ENCODE measurements at regions not wholly inside any gene's neighbourhood (a gene's known extent, or its start where the extent isn't known, plus 50 kb on each side); places are given as distances from the start of the nearest gene placed in this dataset.

DNA sequence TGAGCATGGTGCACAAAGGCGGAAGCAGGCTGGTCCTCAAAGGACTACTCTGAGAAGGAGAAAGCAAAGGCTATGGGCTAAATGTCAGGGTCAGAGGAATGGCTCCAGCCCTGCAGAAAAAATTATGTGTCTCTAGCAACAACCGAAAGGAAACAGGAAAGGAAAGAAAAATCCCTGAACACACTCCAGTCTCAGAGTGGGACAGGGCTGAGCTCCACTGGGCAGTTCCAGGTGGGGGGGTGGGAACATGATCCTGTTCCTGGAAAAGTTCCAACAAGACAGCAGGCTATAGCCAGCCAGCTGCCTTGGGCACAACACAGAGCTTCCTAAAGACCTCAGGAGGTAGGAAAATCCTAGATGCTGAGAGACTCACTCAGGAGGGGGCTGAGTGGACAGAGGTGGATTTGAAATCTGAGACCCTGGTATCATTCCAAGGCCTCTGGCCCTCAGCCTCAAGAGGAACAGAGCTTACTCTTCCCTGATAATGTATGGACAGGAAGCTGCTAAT is 1088.2 kb downstream of the TBC1D22A start:
- DNase-seq (ENCODE audit: insufficient read length, low spot score) = no peak
- no peak for FAIRE-seq
- TF ChIP-seq TAF1 (IDR thresholded peaks at IDR 0.05; ENCODE audit: low read depth, low read length) (no peak), SPI1 (IDR thresholded peaks at IDR 0.05; ENCODE audit: low read depth, low read length) (no peak), POU2F2 (IDR thresholded peaks at IDR 0.05; ENCODE audit: low read depth, low read length) (no peak), POLR2A (IDR thresholded peaks at IDR 0.05; ENCODE audit: low read depth, low read length) (no peak), PAX5 (IDR thresholded peaks at IDR 0.05; ENCODE audit: insufficient read depth, low read length, severe bottlenecking) (no peak), POLR2AphosphoS5 (IDR thresholded peaks at IDR 0.05; ENCODE audit: low read depth, low read length) (no peak)

DNA sequence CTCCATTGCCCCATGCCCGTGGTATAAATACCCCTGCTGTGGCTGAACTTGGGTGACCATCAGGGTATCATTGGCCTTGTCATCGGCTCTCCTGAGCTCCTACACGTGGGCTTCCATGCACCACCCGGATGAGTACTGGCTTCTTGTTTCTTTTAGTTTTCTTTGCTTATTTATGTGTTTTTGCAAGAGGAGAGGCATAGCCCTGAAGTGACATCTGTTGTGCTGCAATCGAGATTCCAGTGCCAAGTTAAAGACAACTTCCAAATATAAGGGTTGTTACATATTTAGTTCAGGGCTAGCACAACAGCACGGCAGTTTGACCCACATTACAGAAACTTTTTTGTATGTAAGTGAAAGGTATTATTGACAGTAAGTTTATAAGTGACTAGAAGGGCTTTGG is 1087.1 kb downstream of the TBC1D22A start:
- DNase-seq (ENCODE audit: insufficient read length, low spot score) (no peak), FAIRE-seq (no peak)
- TF ChIP-seq POU2F2 (IDR thresholded peaks at IDR 0.05; ENCODE audit: low read depth, low read length) (no peak), TAF1 (IDR thresholded peaks at IDR 0.05; ENCODE audit: low read depth, low read length) (no peak), POLR2A (IDR thresholded peaks at IDR 0.05; ENCODE audit: low read depth, low read length) (no peak), PAX5 (IDR thresholded peaks at IDR 0.05; ENCODE audit: insufficient read depth, low read length, severe bottlenecking) (no peak), POLR2AphosphoS5 (IDR thresholded peaks at IDR 0.05; ENCODE audit: low read depth, low read length) (no peak), SPI1 (IDR thresholded peaks at IDR 0.05; ENCODE audit: low read depth, low read length) (no peak)

DNA sequence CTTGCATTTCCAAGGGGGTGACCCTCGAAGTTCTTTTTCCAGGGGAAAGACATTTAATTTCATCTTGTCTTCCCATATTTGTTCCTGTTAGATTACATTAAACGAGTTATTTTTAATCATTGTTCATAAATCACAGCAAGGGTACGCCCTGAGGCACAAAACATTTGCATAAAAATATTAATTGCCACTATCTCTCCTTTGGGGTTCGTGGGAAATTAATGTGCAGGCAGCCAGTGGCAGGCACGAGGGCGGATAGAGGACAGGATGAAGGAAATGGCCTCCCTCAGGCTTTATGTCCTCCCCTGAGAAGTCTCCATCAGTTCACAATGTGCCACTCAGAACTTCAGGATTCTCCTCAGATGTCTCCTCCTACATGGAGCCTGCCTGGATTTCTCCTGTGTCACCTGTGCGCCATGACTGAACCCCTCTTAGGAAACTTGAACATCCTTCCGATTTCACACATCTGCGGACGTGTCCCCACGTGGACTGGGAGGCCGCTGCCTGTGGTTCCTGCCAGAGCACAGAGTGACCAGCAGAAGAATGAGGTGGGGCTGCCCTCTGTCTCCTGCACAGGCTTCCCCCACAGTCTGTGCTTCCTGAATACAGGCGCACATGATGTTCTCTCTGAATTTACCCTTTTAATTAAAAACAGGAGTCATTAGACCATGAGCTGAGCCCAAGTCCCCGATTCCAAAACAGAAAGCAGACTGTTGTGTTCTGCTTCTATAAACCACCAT is 1085.9 kb downstream of the TBC1D22A start:
- DNase-seq (ENCODE audit: insufficient read length, low spot score) (no peak), FAIRE-seq (no peak)
- TF ChIP-seq SPI1 (IDR thresholded peaks at IDR 0.05; ENCODE audit: low read depth, low read length) = no peak
- TF ChIP-seq POLR2A (IDR thresholded peaks at IDR 0.05; ENCODE audit: low read depth, low read length) = no peak
- TF ChIP-seq PAX5 (IDR thresholded peaks at IDR 0.05; ENCODE audit: insufficient read depth, low read length, severe bottlenecking) = no peak
- no peak for TF ChIP-seq TAF1 (IDR thresholded peaks at IDR 0.05; ENCODE audit: low read depth, low read length)
- no peak for TF ChIP-seq POLR2AphosphoS5 (IDR thresholded peaks at IDR 0.05; ENCODE audit: low read depth, low read length)
- TF ChIP-seq POU2F2 (IDR thresholded peaks at IDR 0.05; ENCODE audit: low read depth, low read length) = no peak

DNA sequence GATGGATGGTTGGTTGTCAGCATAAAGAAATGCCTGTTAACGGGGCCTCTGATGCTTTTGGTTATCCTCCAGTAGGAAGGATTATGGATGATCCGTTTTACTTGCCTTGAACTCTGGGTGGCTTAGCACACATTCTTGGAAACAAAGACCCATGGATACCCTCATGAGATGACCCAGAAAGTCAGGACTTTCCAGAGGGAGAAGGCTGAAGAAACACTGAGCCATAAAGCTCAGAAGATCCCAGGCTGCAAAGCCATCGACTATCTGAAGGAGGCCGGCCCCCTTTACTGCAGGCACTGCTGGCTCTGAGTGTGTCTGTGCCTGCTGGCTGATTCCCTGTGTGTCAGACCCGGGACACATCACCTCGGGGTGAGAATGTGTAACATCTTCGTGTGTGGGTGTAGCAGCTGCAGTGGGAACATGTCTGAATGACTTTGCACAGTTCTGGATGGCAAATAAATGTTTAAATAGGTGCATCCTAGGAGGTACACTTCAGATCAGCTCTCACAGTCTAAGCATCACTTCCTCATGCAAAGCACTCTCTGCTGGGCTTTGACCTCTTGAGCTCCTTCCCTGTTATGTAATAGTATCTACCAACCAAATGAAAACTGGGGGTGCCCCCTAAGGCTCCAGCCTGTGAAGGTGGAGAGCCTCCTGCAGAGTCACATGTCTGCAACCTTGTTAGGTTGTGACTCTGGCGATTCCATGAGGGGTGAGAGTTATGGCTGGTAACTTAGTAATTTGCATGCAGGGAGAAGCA is 1084.9 kb downstream of the TBC1D22A start:
- no peak for DNase-seq (ENCODE audit: insufficient read length, low spot score)
- peak; percentile 31 for FAIRE-seq
- no peak for TF ChIP-seq TAF1 (IDR thresholded peaks at IDR 0.05; ENCODE audit: low read depth, low read length)

DNA sequence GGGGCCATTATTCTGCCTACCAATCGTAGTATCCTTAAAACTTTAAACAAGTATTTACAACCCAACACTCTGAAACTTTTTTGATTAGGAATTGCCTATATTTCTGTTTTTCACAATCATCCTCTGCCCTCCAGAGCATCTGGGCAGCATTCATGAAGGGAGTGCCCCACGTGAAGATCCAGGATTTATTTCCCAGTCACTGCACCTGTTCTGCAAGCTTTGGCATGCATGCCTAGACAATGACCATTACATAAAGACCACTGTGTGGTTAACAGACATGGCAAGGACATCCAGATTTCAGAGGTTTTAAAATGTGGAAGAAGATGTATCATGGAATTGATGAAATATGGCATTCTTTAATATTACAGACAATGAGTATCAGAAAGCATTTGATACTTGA is 1083.8 kb downstream of the TBC1D22A start:
- FAIRE-seq (no peak), DNase-seq (ENCODE audit: insufficient read length, low spot score) (no peak)
- TF ChIP-seq SPI1 (IDR thresholded peaks at IDR 0.05; ENCODE audit: low read depth, low read length) = no peak
- no peak for TF ChIP-seq POU2F2 (IDR thresholded peaks at IDR 0.05; ENCODE audit: low read depth, low read length)
- no peak for TF ChIP-seq POLR2AphosphoS5 (IDR thresholded peaks at IDR 0.05; ENCODE audit: low read depth, low read length)
- TF ChIP-seq POLR2A (IDR thresholded peaks at IDR 0.05; ENCODE audit: low read depth, low read length) = no peak

DNA sequence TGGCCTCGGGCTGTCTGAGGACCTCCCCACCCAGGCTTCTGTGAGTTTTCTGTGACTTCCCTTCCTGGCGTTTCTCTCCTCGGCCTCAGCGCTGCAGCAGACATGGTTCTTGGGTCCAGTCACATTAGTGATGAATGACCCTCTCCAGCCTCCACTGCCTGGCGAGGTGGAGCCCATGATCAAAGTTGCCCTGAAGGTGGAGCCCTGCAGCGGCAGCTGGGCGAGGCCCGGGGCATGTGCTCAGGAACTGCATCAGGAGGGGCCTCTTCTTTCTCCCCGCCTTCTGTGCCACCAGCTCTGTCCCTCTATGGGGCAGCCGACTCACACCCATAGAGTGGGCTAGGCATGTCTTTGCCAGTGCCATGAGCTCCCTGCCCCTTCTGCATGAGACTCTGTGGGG is 1079.7 kb downstream of the TBC1D22A start:
- DNase-seq (ENCODE audit: insufficient read length, low spot score) = no peak
- TF ChIP-seq SPI1 (IDR thresholded peaks at IDR 0.05; ENCODE audit: low read depth, low read length) (no peak), POLR2AphosphoS5 (IDR thresholded peaks at IDR 0.05; ENCODE audit: low read depth, low read length) (no peak), POU2F2 (IDR thresholded peaks at IDR 0.05; ENCODE audit: low read depth, low read length) (no peak), PAX5 (IDR thresholded peaks at IDR 0.05; ENCODE audit: insufficient read depth, low read length, severe bottlenecking) (no peak), POLR2A (IDR thresholded peaks at IDR 0.05; ENCODE audit: low read depth, low read length) (no peak), TAF1 (IDR thresholded peaks at IDR 0.05; ENCODE audit: low read depth, low read length) (no peak)
- no peak for FAIRE-seq

DNA sequence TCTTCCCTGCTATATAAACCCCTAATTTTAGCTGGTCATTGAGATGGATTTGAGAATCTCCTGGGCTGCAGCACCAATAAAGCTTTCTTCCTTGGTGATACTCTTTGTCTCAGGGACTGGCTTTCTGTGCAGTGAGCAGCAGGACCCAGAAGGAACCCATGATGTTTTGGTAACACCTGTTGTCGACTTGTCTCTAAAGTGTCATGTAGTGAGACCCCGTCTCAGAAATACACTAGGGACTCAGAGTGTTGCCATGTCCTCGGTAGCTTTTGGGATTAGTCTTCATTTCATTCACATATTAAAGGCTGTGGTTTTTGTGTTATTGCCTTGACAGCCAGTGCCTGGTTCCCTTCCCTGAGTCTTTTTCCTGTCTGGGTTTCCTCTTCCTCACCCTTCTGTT is 1078.7 kb downstream of the TBC1D22A start:
- FAIRE-seq (no peak), DNase-seq (ENCODE audit: insufficient read length, low spot score) (no peak)
- no peak for TF ChIP-seq SPI1 (IDR thresholded peaks at IDR 0.05; ENCODE audit: low read depth, low read length)
- no peak for TF ChIP-seq TAF1 (IDR thresholded peaks at IDR 0.05; ENCODE audit: low read depth, low read length)
- TF ChIP-seq PAX5 (IDR thresholded peaks at IDR 0.05; ENCODE audit: insufficient read depth, low read length, severe bottlenecking) = no peak
- no peak for TF ChIP-seq POLR2AphosphoS5 (IDR thresholded peaks at IDR 0.05; ENCODE audit: low read depth, low read length)
- TF ChIP-seq POU2F2 (IDR thresholded peaks at IDR 0.05; ENCODE audit: low read depth, low read length) = no peak
- no peak for TF ChIP-seq POLR2A (IDR thresholded peaks at IDR 0.05; ENCODE audit: low read depth, low read length)

DNA sequence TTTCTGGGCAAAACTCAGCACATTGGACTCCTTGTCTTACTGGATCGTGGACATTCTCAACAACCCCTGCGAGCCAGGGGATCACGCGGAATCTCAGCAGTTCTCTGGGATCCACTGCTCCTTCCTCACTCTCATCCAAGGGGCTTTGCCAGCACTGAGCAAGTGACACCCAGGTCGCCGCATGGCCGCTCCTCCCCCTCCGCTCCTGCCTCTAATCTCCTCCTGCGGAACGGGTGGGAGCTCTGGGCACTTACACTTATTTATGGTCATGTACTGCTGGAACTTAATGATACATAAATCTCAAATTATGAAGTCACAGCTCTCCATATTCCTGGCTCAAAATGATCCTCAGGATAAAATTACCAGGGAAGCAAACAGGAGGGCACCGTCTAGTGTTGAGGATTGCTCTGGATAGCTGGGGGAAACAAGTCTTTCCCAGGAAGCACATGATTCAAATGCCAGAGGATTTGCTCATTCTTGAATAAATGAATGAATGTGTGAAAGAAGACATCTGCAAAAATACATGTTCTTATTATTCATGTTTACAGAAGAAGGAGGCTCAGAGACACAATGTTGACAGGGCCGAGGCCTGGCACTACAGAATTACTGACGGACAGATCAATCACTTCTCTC is 1077.3 kb downstream of the TBC1D22A start:
- TF ChIP-seq TAF1 (IDR thresholded peaks at IDR 0.05; ENCODE audit: low read depth, low read length) (no peak), POLR2A (IDR thresholded peaks at IDR 0.05; ENCODE audit: low read depth, low read length) (no peak), POU2F2 (IDR thresholded peaks at IDR 0.05; ENCODE audit: low read depth, low read length) (no peak), SPI1 (IDR thresholded peaks at IDR 0.05; ENCODE audit: low read depth, low read length) (no peak), POLR2AphosphoS5 (IDR thresholded peaks at IDR 0.05; ENCODE audit: low read depth, low read length) (no peak), PAX5 (IDR thresholded peaks at IDR 0.05; ENCODE audit: insufficient read depth, low read length, severe bottlenecking) (no peak)
- FAIRE-seq (no peak), DNase-seq (ENCODE audit: insufficient read length, low spot score) (no peak)

DNA sequence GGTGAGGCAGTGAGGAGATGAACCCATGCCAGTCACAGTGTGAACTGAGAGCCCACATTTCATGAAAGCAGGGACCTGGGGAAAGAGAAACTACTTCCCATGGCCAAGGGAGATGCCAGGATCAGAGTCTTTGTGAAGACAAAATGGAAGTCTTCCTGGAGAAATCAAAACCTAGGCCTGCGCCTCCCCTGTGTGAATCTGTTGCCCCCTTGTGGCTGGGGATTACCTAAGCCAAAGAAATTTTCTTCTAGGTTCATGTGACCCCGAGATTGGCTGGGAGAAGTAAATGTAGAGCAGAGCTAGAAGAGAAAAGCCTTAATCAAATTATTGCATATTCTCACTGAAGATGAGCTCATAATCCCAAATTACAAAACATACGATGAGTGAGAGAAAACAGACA is 1075.3 kb downstream of the TBC1D22A start:
- FAIRE-seq = no peak
- no peak for DNase-seq (ENCODE audit: insufficient read length, low spot score)
- TF ChIP-seq SPI1 (IDR thresholded peaks at IDR 0.05; ENCODE audit: low read depth, low read length) (no peak), PAX5 (IDR thresholded peaks at IDR 0.05; ENCODE audit: insufficient read depth, low read length, severe bottlenecking) (no peak), POU2F2 (IDR thresholded peaks at IDR 0.05; ENCODE audit: low read depth, low read length) (no peak), TAF1 (IDR thresholded peaks at IDR 0.05; ENCODE audit: low read depth, low read length) (no peak), POLR2AphosphoS5 (IDR thresholded peaks at IDR 0.05; ENCODE audit: low read depth, low read length) (no peak)

Data from GM12891 (cell line).